Esophagus muscularis mucosa (tissue), 4 donors: ENCODE measurements at regions not wholly inside any gene's neighbourhood (a gene's known extent, or its start where the extent isn't known, plus 50 kb on each side); places are given as distances from the start of the nearest gene placed in this dataset.

Experiments
- EP300 ChIP-seq: sonication (generic); formaldehyde crosslinking; IDR thresholded peaks from one replicate; pipeline ENCODE4 v1.6.1; 2017; ENCODE audit warnings: antibody characterized with exemption
- POLR2A ChIP-seq: fragments of 450-650 bp; IDR thresholded peaks from one replicate; pipeline ENCODE4 v1.6.1; 2017; ENCODE audit warnings: antibody characterized with exemption, moderate library complexity, mild to moderate bottlenecking, low read depth
- TF ChIP-seq, protein P1 (sequence below), 3 experiments: fragments of 200-600 bp in 2 of 3; fragments of 450-650 bp in 1 of 3; sonication (generic) in 2 of 3; IDR thresholded peaks; one replicate each; pipeline ENCODE4 v1.5.1; 2017 to 2019; ENCODE audit warnings: antibody characterized with exemption in 3 of 3, mild to moderate bottlenecking in 2 of 3, moderate library complexity in 1 of 3

DNA sequence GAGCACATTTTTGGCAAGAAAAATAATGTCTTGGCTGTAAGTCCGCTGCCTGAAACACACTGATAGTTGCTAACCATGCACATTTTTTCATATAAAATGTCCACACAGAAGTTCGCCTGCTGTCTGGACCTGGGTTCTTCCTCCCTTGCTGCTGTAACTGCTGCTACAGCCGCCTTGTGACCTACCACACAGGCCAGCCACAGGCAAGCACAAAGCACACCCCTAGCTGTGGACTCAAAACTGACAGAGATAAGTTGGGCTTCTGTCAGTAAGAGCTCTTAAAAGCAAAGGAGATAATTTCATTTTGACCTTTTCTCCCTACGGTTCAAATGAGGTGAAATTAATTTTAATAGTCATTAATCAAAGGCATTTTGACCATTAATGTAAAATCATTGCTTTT lies 354.7 kb downstream of the OTUD1 start:
- TF ChIP-seq, protein P1, sequence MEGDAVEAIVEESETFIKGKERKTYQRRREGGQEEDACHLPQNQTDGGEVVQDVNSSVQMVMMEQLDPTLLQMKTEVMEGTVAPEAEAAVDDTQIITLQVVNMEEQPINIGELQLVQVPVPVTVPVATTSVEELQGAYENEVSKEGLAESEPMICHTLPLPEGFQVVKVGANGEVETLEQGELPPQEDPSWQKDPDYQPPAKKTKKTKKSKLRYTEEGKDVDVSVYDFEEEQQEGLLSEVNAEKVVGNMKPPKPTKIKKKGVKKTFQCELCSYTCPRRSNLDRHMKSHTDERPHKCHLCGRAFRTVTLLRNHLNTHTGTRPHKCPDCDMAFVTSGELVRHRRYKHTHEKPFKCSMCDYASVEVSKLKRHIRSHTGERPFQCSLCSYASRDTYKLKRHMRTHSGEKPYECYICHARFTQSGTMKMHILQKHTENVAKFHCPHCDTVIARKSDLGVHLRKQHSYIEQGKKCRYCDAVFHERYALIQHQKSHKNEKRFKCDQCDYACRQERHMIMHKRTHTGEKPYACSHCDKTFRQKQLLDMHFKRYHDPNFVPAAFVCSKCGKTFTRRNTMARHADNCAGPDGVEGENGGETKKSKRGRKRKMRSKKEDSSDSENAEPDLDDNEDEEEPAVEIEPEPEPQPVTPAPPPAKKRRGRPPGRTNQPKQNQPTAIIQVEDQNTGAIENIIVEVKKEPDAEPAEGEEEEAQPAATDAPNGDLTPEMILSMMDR (IDR thresholded peaks at IDR 0.05) = no peak
- TF ChIP-seq POLR2A (no peak), EP300 (no peak)
